Common myeloid progenitor, CD34-positive (primary cell): ENCODE measurements at regions not wholly inside any gene's neighbourhood (a gene's known extent, or its start where the extent isn't known, plus 50 kb on each side); places are given as distances from the start of the nearest gene placed in this dataset.

Experiments
- CTCF ChIA-PET: fragments of 350-600 bp; sonication (Branson Sonifier 250); formaldehyde crosslinking; loops from one replicate; lab custom pipeline; 2021; ENCODE audit warnings: antibody characterized with exemption; lab: Charles Lee
- POLR2A ChIA-PET: fragments of 350-600 bp; sonication (Branson Sonifier 250); formaldehyde crosslinking; loops from one replicate; lab custom pipeline; 2021; ENCODE audit warnings: antibody characterized with exemption; lab: Charles Lee
- DNase-seq, 3 donors: peaks; one replicate each; pipeline versions ENCODE4 v3.0.0 to v3.0.0-alpha.2; 2013
- H3K27ac ChIP-seq, 2 experiments: 1 replicate in 1 of 2; 2 replicates in 1 of 2; pipeline ENCODE4 v1.7.0; 2013; ENCODE audit warnings: inconsistent platforms in 2 of 2, low read length in 2 of 2, mild to moderate bottlenecking in 2 of 2, low read depth in 1 of 2, moderate library complexity in 1 of 2; ENCODE audit not compliant: severe bottlenecking in 2 of 2, insufficient read depth in 1 of 2, poor library complexity in 1 of 2
- H3K27me3 ChIP-seq, 5 experiments: replicated peaks in 2 of 5; 1 replicate in 3 of 5; 2 replicates in 2 of 5; pipeline versions ENCODE4 v1.6.1 to v1.7.0; 2013; ENCODE audit warnings: low read length in 4 of 5, mild to moderate bottlenecking in 2 of 5, moderate library complexity in 2 of 5, inconsistent platforms in 1 of 5; ENCODE audit not compliant: insufficient read depth in 5 of 5, control insufficient read depth in 4 of 5
- H3K36me3 ChIP-seq, 4 experiments: 1 replicate in 2 of 4; 2 replicates in 2 of 4; pipeline versions ENCODE4 v1.6.1 to v1.7.0; 2013; ENCODE audit warnings: low read length in 3 of 4, control low read depth in 1 of 4, mild to moderate bottlenecking in 1 of 4; ENCODE audit not compliant: control insufficient read depth in 4 of 4, insufficient read depth in 4 of 4
- H3K4me1 ChIP-seq, 4 experiments: 1 replicate in 3 of 4; 2 replicates in 1 of 4; pipeline versions ENCODE4 v1.6.1 to v1.7.1; 2013; ENCODE audit warnings: low read length in 3 of 4, mild to moderate bottlenecking in 3 of 4, control low read depth in 1 of 4, inconsistent platforms in 1 of 4, moderate library complexity in 1 of 4; ENCODE audit not compliant: control insufficient read depth in 4 of 4, insufficient read depth in 4 of 4; ENCODE audit errors: control extremely low read depth in 1 of 4
- H3K4me3 ChIP-seq, 7 experiments: 1 replicate in 4 of 7; 2 replicates in 3 of 7; pipeline versions ENCODE4 v1.5.1 to v1.7.0; 2013; ENCODE audit warnings: mild to moderate bottlenecking in 7 of 7, low read length in 6 of 7, moderate library complexity in 6 of 7, inconsistent platforms in 2 of 7, low read depth in 2 of 7, control low read depth in 1 of 7; ENCODE audit not compliant: insufficient read depth in 4 of 7, control insufficient read depth in 1 of 7; ENCODE audit errors: extremely low read depth in 1 of 7
- H3K9me3 ChIP-seq, 5 experiments: 1 replicate in 4 of 5; 2 replicates in 1 of 5; pipeline versions ENCODE4 v1.6.1 to v1.7.1; 2013; ENCODE audit warnings: low read length in 4 of 5, mild to moderate bottlenecking in 2 of 5, inconsistent platforms in 1 of 5, low read depth in 1 of 5, moderate library complexity in 1 of 5; ENCODE audit not compliant: control insufficient read depth in 4 of 5, insufficient read depth in 2 of 5; ENCODE audit errors: control extremely low read depth in 1 of 5
- WGBS: methylation state at CpG from one replicate; pipeline ENCODE4 v1.1.5; 2013; ENCODE audit not compliant: insufficient coverage; 5-methylcytosine and 5-hydroxymethylcytosine counted together

- peaks cover 0 to under 1% (median 0%) of the 10 kb centered on the region in 4 experiments for H3K4me1 ChIP-seq
- H3K27ac ChIP-seq, result no peak overlapping the region
- H3K36me3 ChIP-seq, result no peaks in the 10 kb centered on the region
- no peak for DNase-seq
- 79% methylated on average over 2 of the region's 3 CpGs for WGBS
- no peaks in the 10 kb centered on the region for H3K9me3 ChIP-seq
- H3K4me3 ChIP-seq, result no peak overlapping the region
- POLR2A ChIA-PET, result no interaction called here
- H3K27me3 ChIP-seq, result peaks cover 0 to 30% (median 8%) of the 10 kb centered on the region in 5 experiments
- CTCF ChIA-PET, result no interaction called here
These were observed 93.5 kb downstream of the C1orf94 start for GRCh38 chr1:34270181-34270580.

DNA sequence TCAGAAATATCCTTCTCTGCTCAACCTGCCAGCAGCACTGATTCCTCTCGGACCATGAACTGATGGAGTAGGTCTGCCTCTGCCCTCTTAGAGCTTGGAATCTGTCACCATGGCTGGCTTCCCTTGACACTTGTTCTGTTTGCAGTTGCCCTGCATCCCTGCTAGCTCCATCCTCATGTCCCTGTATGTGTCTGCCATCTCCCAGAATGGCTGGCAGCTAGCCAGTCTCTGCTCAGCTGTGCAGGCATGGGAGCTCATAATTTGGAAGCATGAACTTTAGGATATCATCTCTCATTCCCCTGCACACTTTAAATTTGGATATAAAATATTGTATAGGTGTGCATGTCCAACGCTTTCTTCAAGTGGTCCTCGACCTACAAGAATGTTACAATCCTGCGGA, 95.4 kb downstream of the C1orf94 start:
- H3K27ac ChIP-seq, result no peak overlapping the region
- ChIA-PET POLR2A (no interaction called here), CTCF (no interaction called here)
- H3K4me3 ChIP-seq, result no peak overlapping the region
- peaks cover 0 to 12% (median 5%) of the 10 kb centered on the region in 4 experiments for H3K4me1 ChIP-seq
- no peaks in the 10 kb centered on the region for H3K9me3 ChIP-seq
- DNase-seq, result no peak
- WGBS, result 100% methylated on average over 4 of the region's 4 CpGs
- peaks cover 0 to 14% (median 2%) of the 10 kb centered on the region in 5 experiments for H3K27me3 ChIP-seq
- no peaks in the 10 kb centered on the region for H3K36me3 ChIP-seq

DNA sequence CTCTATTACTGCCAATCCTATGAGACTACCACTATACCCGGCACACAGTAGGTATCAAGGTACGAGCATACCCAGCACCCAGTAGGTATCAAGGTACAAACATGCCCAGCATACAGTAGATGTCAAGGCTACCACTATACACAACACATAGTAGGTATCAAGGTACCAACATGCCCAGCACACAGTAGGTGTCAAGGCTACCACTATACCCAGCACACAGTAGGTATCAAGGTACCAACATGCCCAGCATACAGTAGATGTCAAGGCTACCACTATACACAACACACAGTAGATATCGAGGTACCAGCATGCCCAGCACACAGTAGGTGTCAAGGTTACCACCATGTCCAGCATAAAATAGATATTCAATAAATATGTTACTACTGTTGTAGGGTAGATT, 98.4 kb downstream of the C1orf94 start:
- ChIA-PET CTCF (no interaction called here), POLR2A (no interaction called here)
- no peak for DNase-seq

GRCh38 chr1:34276606-34277005, 99.9 kb downstream of the C1orf94 start:
- DNase-seq, result peak; percentile 46 to 90 (median 76)
- H3K9me3 ChIP-seq, result no peaks in the 10 kb centered on the region
- H3K36me3 ChIP-seq, result no peaks in the 10 kb centered on the region
- no peak overlapping the region for H3K27ac ChIP-seq
- POLR2A ChIA-PET, result no interaction called here
- CTCF ChIA-PET, result no interaction called here
- H3K27me3 ChIP-seq, result no peaks in the 10 kb centered on the region
- peaks cover 0 to 12% (median 5%) of the 10 kb centered on the region in 4 experiments for H3K4me1 ChIP-seq
- no peak overlapping the region for H3K4me3 ChIP-seq

More for the DNA sequence above, 98.4 kb downstream of the C1orf94 start:
- no peaks in the 10 kb centered on the region for H3K27me3 ChIP-seq
- H3K4me1 ChIP-seq, result peaks cover 0 to 12% (median 5%) of the 10 kb centered on the region in 4 experiments
- H3K4me3 ChIP-seq, result no peak overlapping the region
- 94% methylated on average over 2 of the region's 3 CpGs for WGBS
- H3K27ac ChIP-seq, result no peak overlapping the region
- H3K36me3 ChIP-seq, result no peaks in the 10 kb centered on the region
- no peaks in the 10 kb centered on the region for H3K9me3 ChIP-seq

DNA sequence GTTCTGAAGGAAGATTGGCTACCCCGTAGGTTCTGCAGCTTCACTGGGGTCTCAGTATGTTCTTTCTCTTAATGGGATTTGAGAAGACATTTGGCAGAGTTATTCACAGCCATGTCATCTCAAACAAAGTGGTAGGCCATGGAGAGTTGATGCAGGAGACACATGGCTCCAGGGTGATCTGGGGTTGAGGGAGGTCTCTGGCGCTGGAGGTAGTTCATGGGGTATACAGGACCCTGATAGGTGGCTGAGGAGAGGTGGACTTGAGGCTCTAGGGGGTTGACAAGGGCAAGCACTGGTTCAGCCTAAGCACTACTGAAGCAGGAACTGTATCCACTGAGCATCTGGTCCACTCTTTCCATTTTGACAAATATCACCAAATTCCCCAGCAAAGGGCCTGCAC, 100.4 kb downstream of the C1orf94 start:
- peaks cover 0 to 12% (median 5%) of the 10 kb centered on the region in 4 experiments for H3K4me1 ChIP-seq
- H3K27ac ChIP-seq, result no peak overlapping the region
- no peaks in the 10 kb centered on the region for H3K27me3 ChIP-seq
- H3K9me3 ChIP-seq, result no peaks in the 10 kb centered on the region
- no peak for DNase-seq
- H3K36me3 ChIP-seq, result no peaks in the 10 kb centered on the region
- WGBS, result 100% methylated on average over 1 of the region's 2 CpGs
- H3K4me3 ChIP-seq, result no peak overlapping the region
- ChIA-PET CTCF (no interaction called here), POLR2A (no interaction called here)

GRCh38 chr1:34278211-34278610, 101.5 kb downstream of the C1orf94 start:
- peaks cover 0 to 12% (median 5%) of the 10 kb centered on the region in 4 experiments for H3K4me1 ChIP-seq
- no peak overlapping the region for H3K27ac ChIP-seq
- H3K4me3 ChIP-seq, result no peak overlapping the region
- no peaks in the 10 kb centered on the region for H3K9me3 ChIP-seq
- DNase-seq, result no peak
- CTCF ChIA-PET, result no interaction called here
- no peaks in the 10 kb centered on the region for H3K36me3 ChIP-seq
- POLR2A ChIA-PET, result no interaction called here
- no peaks in the 10 kb centered on the region for H3K27me3 ChIP-seq
- WGBS, result no CpG with 5 or more reads among the region's 4 CpGs

DNA sequence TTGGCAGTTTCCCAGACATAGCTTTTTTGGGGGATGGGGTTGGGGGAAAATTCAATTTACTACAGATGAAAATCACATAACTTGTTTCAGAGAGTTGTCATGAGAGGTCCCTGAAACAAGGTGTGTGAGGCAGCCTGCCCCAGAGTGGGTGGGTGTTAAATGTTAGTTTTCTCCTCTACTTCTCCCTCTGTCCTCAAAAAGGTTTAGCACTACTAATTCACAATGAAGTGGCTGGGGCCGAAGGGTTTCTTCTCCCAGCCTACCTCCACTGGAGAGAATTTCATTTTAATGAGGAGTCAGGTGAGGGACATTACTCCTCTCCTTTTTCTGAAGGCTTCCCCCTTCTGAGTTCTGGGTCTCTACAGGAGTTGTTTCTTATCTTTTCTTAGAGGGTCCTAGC, 103.3 kb downstream of the C1orf94 start:
- 100% methylated on average over 1 of the region's 1 CpG for WGBS
- no peak for DNase-seq

More for the DNA sequence above, 103.3 kb downstream of the C1orf94 start:
- Histone ChIP-seq H3K4me1 (peaks cover 0 to 12% (median 5%) of the 10 kb centered on the region in 4 experiments), H3K27me3 (no peaks in the 10 kb centered on the region), H3K4me3 (no peak overlapping the region), H3K9me3 (no peaks in the 10 kb centered on the region), H3K36me3 (no peaks in the 10 kb centered on the region), H3K27ac (no peak overlapping the region)
- POLR2A ChIA-PET, result no interaction called here
- CTCF ChIA-PET, result no interaction called here
